Stimulated activated naive CD8-positive, alpha-beta T cell treated with anti-CD3 and anti-CD28 coated beads, Interleukin-15, amount 100 ng/mL, for 72 hours (primary cell): ENCODE measurements at regions not wholly inside any gene's neighbourhood (a gene's known extent, or its start where the extent isn't known, plus 50 kb on each side); places are given as distances from the start of the nearest gene placed in this dataset.
"Not testable (repeated sequence)": the region's sequence is repeated elsewhere in the genome, so short reads cannot be mapped to it uniquely, and the experiment has no call there.

Source experiments
- ATAC-seq: fragments of 150-1000 bp; cut with Tn5 transposase; 2 replicates; pipeline ENCODE4 v1.10.0; 2021; ENCODE audit warnings: mild to moderate bottlenecking, moderate library complexity
- DNase-seq, 2 donors: peaks; one replicate each; pipeline ENCODE4 v3.0.0; 2021 to 2022
- H3K27ac Mint-ChIP-seq, 2 donors: one replicate each; pipeline ENCODE4 v1.8.0; 2022; ENCODE audit warnings: mild to moderate bottlenecking in 2 of 2, mixed read lengths in 2 of 2, moderate library complexity in 2 of 2
- H3K27me3 Mint-ChIP-seq: one replicate; pipeline ENCODE4 v1.8.0; 2022; ENCODE audit warnings: mixed read lengths
- H3K4me1 Mint-ChIP-seq: one replicate; pipeline ENCODE4 v1.8.0; 2022; ENCODE audit warnings: mild to moderate bottlenecking, mixed read lengths
- H3K4me3 Mint-ChIP-seq, 2 donors: one replicate each; pipeline ENCODE4 v1.8.0; 2022; ENCODE audit warnings: mild to moderate bottlenecking in 2 of 2, mixed read lengths in 2 of 2, moderate library complexity in 1 of 2
- H3K9me3 Mint-ChIP-seq, 2 donors: one replicate each; pipeline ENCODE4 v1.8.0; 2022; ENCODE audit warnings: mixed read lengths in 2 of 2

GRCh38 chr2:111296122-111296804 lies 175.5 kb downstream of the BCL2L11 start:
- H3K4me3 Mint-ChIP-seq, ATAC-seq, DNase-seq: not testable (repeated sequence)

GRCh38 chr2:111297128-111297527 lies 176.4 kb downstream of the BCL2L11 start:
- not testable (repeated sequence) for H3K4me3 Mint-ChIP-seq, H3K9me3 Mint-ChIP-seq, H3K27me3 Mint-ChIP-seq, DNase-seq, H3K4me1 Mint-ChIP-seq, ATAC-seq, H3K27ac Mint-ChIP-seq

More at GRCh38 chr2:111296122-111296804, 175.5 kb downstream of the BCL2L11 start:
- H3K9me3 Mint-ChIP-seq, H3K27me3 Mint-ChIP-seq, H3K4me1 Mint-ChIP-seq, H3K27ac Mint-ChIP-seq: not testable (repeated sequence)

DNA sequence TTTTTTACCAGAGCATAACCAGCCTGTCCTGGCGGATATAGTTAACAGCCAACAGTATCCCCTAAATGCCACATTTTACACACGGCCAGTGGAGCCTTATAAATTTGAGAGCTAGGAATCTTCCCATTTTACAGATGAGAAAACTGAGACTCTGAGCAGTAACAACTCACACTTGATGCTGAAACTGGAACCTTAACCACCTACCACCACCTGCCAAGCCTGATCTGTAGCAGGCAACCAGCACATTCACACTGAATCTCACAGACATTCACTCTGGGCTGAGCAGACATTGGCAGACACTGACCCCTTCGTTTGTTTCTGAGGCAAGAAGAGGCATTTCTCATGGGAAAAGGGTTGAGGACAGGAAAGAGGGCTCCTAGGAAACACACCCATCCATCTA lies 178.2 kb downstream of the BCL2L11 start:
- H3K27ac Mint-ChIP-seq, DNase-seq, H3K9me3 Mint-ChIP-seq, H3K4me1 Mint-ChIP-seq, H3K27me3 Mint-ChIP-seq, H3K4me3 Mint-ChIP-seq, ATAC-seq: not testable (repeated sequence)

DNA sequence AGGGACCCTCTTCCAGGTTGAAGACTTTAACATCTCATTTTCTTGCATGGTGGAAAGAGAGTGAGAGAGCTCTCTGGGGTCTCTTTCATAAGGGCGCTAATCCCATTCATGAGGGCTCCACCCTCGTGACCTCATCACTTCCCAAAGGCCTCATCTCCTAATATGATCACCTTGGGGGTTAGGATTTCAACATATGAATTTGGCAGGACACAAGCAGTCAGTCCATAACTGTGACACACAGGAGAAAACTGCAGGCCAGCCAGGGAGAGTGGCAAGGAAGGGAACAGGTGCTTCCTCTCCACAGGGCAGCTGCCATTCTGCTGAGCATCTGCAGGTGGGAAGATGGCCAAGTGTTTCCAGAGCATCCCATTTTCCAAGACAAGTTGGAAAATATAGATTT lies 178.9 kb downstream of the BCL2L11 start:
- not testable (repeated sequence) for ATAC-seq, H3K9me3 Mint-ChIP-seq, H3K27me3 Mint-ChIP-seq, DNase-seq, H3K4me3 Mint-ChIP-seq, H3K27ac Mint-ChIP-seq, H3K4me1 Mint-ChIP-seq

GRCh38 chr2:111301677-111302076 lies 181.0 kb downstream of the BCL2L11 start:
- not testable (repeated sequence) for H3K4me1 Mint-ChIP-seq, H3K27me3 Mint-ChIP-seq, DNase-seq, ATAC-seq, H3K27ac Mint-ChIP-seq, H3K9me3 Mint-ChIP-seq, H3K4me3 Mint-ChIP-seq

- DNase-seq, ATAC-seq: not testable (repeated sequence)
Observed at GRCh38 chr2:111302397-111303218, 181.9 kb downstream of the BCL2L11 start.

GRCh38 chr2:111307302-111307701 lies 186.6 kb downstream of the BCL2L11 start:
- not testable (repeated sequence) for H3K4me1 Mint-ChIP-seq, H3K4me3 Mint-ChIP-seq, H3K27ac Mint-ChIP-seq, H3K9me3 Mint-ChIP-seq, H3K27me3 Mint-ChIP-seq, ATAC-seq, DNase-seq

More at GRCh38 chr2:111302397-111303218, 181.9 kb downstream of the BCL2L11 start:
- not testable (repeated sequence) for H3K9me3 Mint-ChIP-seq, H3K4me1 Mint-ChIP-seq, H3K27me3 Mint-ChIP-seq, H3K27ac Mint-ChIP-seq, H3K4me3 Mint-ChIP-seq

GRCh38 chr2:111309231-111310075 lies 188.7 kb downstream of the BCL2L11 start:
- not testable (repeated sequence) for H3K27ac Mint-ChIP-seq, H3K4me3 Mint-ChIP-seq, H3K4me1 Mint-ChIP-seq, H3K9me3 Mint-ChIP-seq, H3K27me3 Mint-ChIP-seq, DNase-seq
- ATAC-seq: peak; percentile 54

- DNase-seq, ATAC-seq, H3K4me1 Mint-ChIP-seq, H3K27ac Mint-ChIP-seq, H3K9me3 Mint-ChIP-seq, H3K27me3 Mint-ChIP-seq, H3K4me3 Mint-ChIP-seq: not testable (repeated sequence)
Observed at GRCh38 chr2:111310395-111310794, 189.7 kb downstream of the BCL2L11 start.

GRCh38 chr2:111311568-111311967 lies 190.9 kb downstream of the BCL2L11 start:
- H3K4me1 Mint-ChIP-seq: peaks cover 12% of the 10 kb centered on the region
- ATAC-seq, H3K4me3 Mint-ChIP-seq, H3K27me3 Mint-ChIP-seq, DNase-seq, H3K9me3 Mint-ChIP-seq, H3K27ac Mint-ChIP-seq: not testable (repeated sequence)

- peaks cover 15% of the 10 kb centered on the region for H3K4me1 Mint-ChIP-seq
- H3K4me3 Mint-ChIP-seq, H3K9me3 Mint-ChIP-seq, H3K27ac Mint-ChIP-seq, H3K27me3 Mint-ChIP-seq, ATAC-seq, DNase-seq: not testable (repeated sequence)
Observed at GRCh38 chr2:111312897-111313607, 192.3 kb downstream of the BCL2L11 start.

- not testable (repeated sequence) for H3K9me3 Mint-ChIP-seq, H3K27ac Mint-ChIP-seq, DNase-seq, H3K4me3 Mint-ChIP-seq, H3K27me3 Mint-ChIP-seq, ATAC-seq
- peaks cover 17% of the 10 kb centered on the region for H3K4me1 Mint-ChIP-seq
Observed at GRCh38 chr2:111313711-111314110, 193.0 kb downstream of the BCL2L11 start.

DNA sequence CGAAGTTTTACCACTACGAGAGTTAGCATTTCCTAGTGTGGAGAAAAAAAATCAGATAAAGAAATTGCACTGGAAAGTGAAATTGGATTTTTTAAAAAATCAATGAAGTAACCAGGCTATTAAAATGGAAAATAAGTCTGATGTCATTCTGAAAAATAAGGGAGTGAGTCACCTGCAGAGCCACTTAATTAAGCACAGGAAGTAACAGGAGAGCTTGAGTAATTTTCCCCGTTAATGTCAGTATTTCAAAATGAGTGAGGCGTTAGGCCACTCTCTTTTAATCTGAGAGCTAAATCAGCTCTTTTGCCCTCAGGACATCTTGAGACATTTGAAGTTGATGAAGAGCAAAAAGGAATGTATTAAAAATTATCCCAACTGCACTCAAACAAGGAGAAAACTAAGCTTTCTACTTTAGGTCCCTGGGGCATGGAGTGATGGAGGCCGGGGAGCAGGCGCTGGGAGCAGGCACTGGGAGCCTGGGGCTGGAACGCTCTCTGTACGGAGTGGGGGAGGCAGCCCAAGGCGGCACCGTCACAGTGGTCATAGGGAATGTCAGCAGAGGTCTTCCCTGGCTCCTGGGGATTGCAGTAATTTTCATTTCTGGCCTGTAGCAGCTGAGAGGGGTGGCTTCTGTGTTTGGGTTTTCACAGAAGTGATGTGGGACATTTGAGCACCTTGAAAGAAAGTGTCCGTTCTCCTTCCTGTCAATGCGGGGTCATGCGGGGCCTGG lies 194.6 kb downstream of the BCL2L11 start:
- Mint-ChIP-seq H3K4me1 (peaks cover 25% of the 10 kb centered on the region), H3K27ac (peak overlapping the region in 1 of 2 donors; percentile 89), H3K4me3 (peak overlapping the region in 1 of 2 donors; percentile 41)
- peak; percentile 16 for ATAC-seq
- DNase-seq, H3K27me3 Mint-ChIP-seq, H3K9me3 Mint-ChIP-seq: not testable (repeated sequence)

GRCh38 chr2:111316221-111316741 lies 195.6 kb downstream of the BCL2L11 start:
- H3K9me3 Mint-ChIP-seq, H3K27me3 Mint-ChIP-seq: not testable (repeated sequence)
- Mint-ChIP-seq H3K4me1 (peaks cover 27% of the 10 kb centered on the region), H3K27ac (peak overlapping the region; percentile 93 to 95), H3K4me3 (peak overlapping the region in 1 of 2 donors; percentile 64)
- ATAC-seq: peak; percentile 79
- peak in 1 of 2 donors; percentile 27 for DNase-seq
